NT2/D1 (cell line): ENCODE measurements at regions not wholly inside any gene's neighbourhood (a gene's known extent, or its start where the extent isn't known, plus 50 kb on each side); places are given as distances from the start of the nearest gene placed in this dataset.

Source experiments
- SUZ12 ChIP-seq: IDR thresholded peaks from 2 replicates; pipeline ENCODE4 v1.6.1; 2011; ENCODE audit not compliant: insufficient read length, insufficient read depth; ENCODE audit errors: extremely low read depth
- YY1 ChIP-seq: IDR thresholded peaks from 2 replicates; pipeline ENCODE4 v1.6.1; 2011; ENCODE audit not compliant: insufficient read length, insufficient read depth

DNA sequence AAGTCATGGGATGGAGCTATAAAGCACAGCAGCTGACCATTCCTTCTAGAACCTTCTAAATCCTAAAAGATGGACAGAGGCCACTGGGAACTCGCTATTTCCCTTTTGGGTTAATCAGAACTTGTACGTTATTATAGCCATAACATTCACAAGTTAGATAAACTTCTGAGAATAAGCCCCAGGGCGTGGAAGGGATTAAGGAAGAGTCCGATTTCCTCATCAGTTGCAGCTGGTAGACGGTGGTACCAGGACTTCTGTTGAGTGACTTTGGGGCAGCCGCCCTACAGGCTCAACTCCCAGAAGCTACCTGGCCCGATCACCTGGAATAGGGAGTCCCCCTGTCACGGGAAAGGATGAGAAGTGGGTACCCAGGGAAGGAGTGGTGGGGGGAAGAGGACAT is 370.1 kb upstream of the ZFHX3 start:
- TF ChIP-seq YY1 (no peak), SUZ12 (no peak)
